Posterior cingulate gyrus (tissue), 11 donors: ENCODE measurements at regions not wholly inside any gene's neighbourhood (a gene's known extent, or its start where the extent isn't known, plus 50 kb on each side); places are given as distances from the start of the nearest gene placed in this dataset.

Source experiments
- DNase-seq, 10 donors: peaks; one replicate each; pipeline versions ENCODE4 v3.0.0 to v3.0.0-alpha.2; 2020 to 2021; ENCODE audit warnings: mixed read lengths in 3 of 10
- intact Hi-C: fragments of 100-400 bp; cut with DNase I; formaldehyde crosslinking; loops from one replicate; pipeline ENCODE4 v1.15.1; 2023

DNA sequence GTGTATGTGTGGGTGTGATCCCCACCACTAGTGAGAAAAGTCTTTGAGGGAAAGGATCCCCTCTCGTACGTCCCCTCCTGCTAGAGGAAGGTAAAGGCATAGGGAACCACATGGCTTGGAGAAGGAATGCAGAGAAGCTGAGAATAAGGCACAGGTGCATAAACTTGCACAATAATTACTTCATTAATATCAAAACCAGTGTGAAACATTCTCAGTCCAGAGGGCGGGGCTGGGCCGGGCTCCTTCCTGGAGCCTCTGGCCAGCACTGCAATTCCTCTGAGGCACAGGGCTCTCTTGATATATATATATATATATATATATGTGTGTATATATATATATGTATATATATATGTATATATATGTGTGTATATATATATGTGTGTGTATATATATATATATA is 162.6 kb downstream of the TSEN15 start:
- no peak for DNase-seq

DNA sequence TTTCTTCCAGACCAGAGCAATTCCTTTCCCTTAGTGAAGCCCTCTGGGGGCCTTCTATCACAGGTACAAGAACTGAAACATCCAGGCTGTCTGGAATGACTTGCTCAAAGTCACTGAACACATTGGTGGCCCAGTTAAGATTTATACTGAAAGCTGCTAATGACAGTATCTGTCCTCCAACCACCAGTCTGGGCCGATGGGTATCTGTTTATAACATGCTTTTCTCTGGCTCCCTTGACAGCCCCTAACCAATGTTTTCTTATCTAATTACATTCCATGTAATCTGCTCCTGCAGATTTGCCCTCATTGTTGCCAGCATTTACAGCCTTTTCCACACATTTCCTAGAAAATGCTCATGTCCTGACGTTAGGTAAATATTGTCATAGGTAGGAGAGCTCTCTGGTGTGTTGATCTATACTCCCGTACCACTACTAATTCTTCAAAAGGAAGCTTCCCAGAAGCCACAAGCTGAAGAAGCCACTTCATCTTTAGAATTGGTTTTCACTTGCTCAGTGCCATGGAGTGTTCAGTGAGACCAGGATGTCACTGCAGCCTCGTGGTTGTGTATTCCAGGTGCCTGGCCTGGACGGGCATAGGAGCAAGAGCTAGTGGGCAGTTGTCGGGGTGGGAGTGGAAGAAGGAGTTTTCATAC is 163.9 kb downstream of the TSEN15 start:
- DNase-seq, result no peak
- intact Hi-C loops, result no loop called here

More for the DNA sequence above, 162.6 kb downstream of the TSEN15 start:
- intact Hi-C loops, result no loop called here

DNA sequence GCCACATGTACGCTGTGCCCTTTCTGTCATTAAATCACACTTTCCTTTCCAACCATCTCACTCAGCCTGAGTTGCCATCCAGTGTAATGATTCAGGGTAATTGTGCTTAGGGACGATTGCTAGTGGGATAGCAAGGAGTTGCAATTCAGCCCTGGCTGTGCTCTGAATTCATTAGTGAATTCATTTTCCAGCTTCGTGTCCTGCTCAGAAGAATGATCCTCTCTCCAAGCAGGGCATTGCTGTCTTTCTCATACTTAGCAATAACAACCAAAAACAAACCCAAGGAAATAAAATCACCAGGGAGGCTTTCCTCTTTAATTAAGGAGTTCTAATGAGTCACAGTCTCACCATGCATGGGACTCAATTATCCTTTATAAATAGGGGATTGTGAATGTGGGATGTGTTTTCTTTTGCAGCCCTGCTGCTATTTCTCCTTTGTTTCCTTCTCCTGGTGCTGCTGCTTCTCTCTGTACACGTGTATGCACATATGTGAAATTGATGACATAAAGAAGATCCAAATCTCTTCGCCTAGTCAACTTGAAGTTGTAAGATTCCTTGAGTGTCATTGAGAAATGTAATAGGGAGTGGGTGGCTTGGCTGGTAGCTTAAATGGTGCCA is 167.0 kb downstream of the TSEN15 start:
- no peak for DNase-seq
- intact Hi-C loops, result no loop called here

DNA sequence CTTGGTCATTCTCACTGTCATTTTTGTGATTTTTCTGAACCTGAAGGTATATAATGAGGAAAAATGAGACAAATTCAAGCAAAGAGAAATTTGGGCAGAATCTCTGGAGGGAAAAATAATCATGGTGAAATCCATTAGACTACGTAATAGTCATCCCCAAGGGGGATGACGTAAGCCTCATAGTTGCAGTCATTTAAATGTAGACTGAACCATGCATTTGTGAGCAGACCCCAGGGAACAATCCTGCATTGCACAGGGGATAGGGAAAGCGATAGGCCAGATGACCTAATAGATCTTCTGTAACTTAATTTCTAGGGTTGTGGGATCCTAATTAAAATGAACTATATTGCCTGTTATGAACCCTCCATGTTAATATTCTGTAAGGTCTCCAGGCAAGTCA is 167.4 kb upstream of the C1orf21 start:
- intact Hi-C loops, result no loop called here
- DNase-seq, result no peak

DNA sequence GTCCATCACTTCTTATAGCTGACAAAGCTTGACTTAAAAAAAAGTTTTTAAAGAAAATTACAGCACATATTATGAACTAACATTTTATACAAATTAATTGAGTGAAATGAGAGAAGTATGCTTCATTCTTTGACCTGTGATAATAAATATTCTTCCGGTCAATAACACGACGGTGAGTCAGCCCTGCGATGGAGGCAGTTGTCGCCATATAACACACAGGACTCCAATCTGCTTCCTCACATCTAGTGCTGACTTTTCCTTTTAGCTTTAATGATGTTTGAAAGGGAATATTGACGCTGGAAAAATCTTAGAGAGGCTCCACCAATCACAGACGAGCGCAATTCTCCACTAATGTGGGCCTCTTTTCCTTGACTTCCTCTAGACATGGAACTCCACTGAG is 166.9 kb upstream of the C1orf21 start:
- no peak for DNase-seq
- intact Hi-C loops, result no loop called here

DNA sequence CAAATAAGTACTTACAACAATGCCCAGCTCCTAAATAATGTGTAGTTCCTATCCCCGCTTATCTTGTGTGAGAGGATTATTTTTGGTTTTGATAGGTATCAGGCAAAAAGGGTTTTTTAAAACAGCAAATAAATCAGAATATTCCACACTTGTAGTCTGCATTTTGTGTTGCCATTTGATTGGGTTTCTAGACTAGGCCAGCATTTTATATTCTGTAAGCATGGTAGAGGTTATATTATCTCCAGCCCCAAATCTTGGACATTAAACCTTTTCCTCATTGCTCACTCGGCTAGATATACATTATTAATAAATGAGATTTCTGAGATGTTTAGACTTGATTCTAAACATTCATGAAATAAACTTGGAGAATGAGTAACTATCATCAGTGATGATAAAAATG is 165.7 kb upstream of the C1orf21 start:
- intact Hi-C loops, result no loop called here
- no peak for DNase-seq

DNA sequence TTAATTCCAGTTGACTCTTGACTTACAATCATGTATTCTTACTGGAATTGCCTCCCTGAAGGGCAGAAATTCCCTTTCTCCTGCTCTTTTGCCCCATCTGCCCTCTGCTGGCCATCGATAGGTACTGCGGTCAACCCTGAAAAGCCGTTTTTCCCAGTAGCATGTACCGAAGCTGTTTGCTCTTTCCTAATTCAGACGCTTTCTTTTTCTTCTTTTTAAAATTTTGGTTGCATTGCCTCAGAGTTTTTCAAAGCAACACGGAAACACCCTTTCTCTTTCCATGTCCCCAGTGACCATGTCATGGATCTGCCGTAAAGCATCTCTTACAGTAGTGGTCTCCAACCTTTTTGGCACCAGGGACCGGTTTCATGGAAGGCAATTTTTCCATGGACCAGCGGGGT is 164.2 kb upstream of the C1orf21 start:
- peak in 8 of 10 donors; percentile 23 to 89 (median 62) for DNase-seq

DNA sequence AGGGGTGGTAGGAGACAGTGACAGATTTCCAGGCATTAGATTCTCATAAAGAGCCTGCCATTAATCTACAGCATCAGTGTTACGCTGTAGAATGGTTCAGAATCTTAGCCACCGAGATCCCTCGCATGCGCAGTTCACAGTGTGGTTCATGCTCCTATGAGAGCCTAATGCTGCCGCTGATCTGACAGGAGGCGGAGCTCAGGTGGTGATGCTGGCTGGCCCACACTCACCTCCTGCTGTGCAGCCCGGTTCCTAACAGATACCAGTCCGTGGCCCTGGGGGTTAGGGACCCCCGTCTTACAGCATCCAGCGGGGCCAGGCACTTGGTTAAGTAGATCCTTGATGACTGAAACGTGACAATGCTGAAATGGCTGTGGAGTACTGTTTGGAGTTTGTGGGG is 163.6 kb upstream of the C1orf21 start:
- DNase-seq, result peak in 2 of 10 donors; percentile 71 to 85
- intact Hi-C loops, result loop anchor here (2.0 kb wide), 1 partner anchor 148 kb away; no protein-coding TSS in a partner anchor

More for the DNA sequence above, 164.2 kb upstream of the C1orf21 start:
- intact Hi-C loops, result loop anchor here (2.0 kb wide), 1 partner anchor 148 kb away; no protein-coding TSS in a partner anchor

DNA sequence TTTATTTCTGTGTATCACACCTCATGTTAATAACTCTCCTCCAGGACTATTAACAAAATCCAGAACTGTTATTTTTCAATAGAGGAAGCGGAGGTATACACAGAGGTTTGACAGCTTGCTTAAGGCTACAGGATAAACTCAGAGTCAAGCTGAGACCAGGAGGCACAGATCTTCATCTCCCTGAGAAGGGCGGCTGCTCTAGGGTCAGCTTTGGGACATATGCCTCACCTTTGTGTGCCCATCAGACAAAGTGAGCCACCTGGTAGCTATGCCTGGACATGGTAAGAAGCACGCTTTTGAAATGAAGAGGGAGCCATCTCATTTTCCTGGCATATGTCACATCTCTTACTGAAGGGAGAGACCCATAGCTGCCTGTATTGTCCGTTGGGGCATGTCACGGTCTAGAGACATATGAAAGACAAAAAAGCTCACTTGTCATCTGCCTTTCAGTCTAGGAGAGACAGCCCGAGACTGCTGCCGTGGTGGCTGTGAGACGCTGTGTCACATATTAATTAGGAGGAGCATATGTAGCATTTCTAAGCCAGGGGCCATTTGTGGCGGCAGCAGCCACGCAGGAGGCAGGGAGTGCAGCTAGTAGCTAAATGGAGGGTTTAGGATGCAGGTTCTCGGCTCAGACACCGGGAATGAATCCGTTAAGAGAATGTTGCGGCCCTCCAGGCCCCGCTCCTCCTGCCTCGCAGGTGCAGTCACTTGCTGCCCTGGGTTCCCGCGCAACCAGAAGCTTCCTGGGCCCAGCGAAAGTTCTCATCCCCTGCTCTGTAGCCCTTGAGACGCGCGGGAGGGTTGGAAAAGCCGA is 161.3 kb upstream of the C1orf21 start:
- intact Hi-C loops, result no loop called here
- no peak for DNase-seq

DNA sequence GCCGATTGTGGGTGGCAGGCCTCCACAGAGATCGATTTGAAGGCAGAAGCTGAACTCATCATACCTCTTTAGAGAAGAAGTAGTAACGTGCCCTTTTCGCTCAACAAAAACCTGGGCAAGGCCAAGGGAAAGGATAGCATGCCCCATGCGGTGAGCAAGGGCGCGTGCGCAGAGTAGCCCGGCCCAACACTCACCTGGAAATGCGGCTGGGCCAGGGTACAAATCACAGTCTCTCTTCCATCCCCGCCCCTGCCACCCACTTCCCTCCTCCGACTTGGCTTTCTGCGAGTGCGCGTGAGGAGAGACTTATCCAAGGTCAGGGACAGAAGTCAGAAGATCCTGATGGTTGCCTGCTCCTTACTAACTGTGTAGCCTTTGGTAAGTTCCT is 160.7 kb upstream of the C1orf21 start:
- intact Hi-C loops, result no loop called here
- DNase-seq, result no peak

DNA sequence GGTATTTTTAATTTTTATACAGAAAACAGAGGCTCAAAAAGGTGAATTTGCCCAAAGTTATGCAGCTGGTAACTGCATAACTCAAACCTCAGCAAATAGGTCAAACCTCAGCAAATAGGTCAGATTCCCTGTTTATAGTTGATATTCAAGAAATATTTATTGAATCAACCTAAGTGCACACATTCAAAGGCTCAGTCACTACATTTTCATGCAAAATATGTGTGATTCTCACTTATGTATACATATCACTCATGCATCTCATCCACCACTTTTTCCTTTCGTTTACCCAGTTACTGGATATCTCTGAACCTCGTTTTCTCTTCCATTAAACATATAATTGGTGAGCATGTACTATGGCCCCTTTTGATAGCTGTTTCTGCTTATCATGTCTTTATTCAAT is 158.3 kb upstream of the C1orf21 start:
- DNase-seq, result no peak
- intact Hi-C loops, result no loop called here

DNA sequence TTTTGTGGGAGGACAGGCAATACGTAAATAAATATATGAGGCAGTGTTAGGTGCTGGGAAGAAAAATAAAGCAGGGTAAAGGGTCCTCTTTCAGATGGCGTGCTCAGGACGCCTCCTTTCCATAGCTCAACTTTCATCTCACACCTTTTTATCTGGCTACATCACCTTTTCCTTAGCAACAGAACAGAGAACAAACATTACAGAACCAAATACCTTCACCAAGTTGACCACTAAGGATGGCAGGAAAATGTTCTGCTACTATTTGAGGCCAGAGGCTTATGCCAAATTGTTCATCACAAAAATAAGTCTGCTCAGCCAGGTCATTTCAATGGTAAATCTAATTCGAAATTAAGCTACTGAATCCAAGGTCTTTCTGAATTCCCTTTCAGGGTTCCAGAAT is 149.2 kb upstream of the C1orf21 start:
- intact Hi-C loops, result no loop called here

DNA sequence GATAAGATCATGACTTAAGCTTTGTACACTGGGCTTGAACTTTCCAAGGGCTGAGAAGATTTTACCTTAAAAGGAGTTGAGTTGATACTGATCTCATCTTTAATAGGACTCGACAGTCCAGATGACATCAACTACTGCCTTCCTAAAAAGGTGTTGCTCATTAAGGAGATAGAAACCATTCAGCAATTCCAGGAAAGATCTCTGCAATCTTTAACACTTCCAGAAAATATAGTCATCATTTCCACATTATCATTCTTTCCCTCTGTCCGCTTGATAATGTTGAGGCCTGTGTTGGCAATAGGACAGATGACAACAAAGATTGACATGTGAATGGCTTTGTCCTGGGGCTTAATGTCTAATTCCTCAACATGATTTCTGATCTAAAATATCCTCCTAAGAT is 145.4 kb upstream of the C1orf21 start:
- no peak for DNase-seq
- intact Hi-C loops, result no loop called here

More for the DNA sequence above, 149.2 kb upstream of the C1orf21 start:
- DNase-seq, result no peak

DNA sequence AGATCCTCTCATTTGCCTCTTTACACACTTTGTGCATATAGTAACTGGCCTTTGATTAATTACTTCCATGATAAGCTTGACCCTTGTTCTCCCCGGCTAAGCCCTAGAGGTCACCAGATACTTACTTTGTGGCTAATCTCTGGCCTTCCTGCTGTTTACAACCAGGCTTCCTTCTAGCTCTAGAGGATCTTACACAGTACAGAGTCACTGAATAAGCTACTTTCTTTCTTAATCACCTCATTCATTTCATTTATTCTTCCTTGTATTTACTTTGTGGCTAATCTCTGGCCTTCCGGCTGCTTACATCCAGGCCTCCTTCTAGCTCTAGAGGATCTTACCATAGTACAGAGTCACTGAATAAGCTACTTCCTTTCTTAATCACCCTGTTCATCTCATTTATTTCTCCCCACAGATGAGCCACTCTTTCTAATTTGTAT is 144.3 kb upstream of the C1orf21 start:
- no peak for DNase-seq
- intact Hi-C loops, result no loop called here

DNA sequence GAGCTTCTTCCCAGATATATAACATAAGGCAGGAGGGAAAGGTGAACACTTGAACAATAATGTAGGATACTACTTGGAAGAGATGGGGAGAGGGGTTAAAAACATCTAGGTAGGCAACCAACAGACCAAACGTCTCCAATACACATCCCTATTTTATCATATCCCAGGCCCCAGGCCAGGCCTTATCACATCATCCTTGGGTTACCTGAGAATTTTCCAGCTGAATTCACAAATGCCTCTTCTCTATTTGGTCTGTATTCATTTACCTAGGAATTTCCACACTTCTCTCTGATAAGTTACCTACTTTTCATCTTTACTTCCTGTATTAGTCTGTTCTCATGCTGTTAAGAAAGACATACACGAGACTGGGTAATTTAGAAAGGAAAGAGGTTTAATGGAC is 141.9 kb upstream of the C1orf21 start:
- intact Hi-C loops, result no loop called here
- no peak for DNase-seq

DNA sequence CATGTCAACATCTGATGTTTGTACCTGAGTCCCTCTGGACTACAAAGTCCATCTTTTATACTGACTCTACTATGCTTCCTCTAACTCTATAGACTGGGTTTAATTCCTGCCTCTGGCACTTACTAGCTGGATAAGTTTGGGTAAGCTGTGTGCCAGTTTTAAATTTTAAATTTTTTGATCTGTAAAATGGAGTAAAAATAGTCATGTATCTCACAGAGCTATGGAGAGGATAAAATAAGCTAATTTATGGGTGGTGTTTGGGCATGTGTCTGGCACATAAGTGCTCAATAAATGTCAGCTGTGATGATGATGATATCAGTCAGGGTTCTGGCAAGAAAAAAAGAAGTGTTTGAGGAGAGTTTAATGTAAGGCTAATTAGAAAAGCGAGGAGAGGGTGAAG is 139.2 kb upstream of the C1orf21 start:
- intact Hi-C loops, result no loop called here
- no peak for DNase-seq

DNA sequence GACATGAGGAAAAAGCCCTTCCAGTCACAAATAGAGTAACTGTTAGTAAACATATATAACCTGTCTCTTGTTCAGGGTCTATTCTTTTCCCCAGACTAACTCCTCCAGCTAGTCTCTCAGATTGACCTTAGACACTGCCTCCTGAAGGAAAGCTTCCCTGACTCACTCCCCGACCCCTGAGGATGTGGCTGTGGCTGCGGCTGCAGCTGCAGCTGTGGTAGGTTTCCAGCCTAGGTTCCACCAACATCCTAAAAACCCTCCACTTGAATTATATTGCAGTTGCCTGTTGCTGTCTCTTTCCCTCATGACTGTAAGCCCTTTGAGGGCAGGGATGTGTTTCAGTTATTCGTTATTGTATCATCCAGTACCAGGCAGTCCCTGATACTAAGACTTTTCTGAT is 132.9 kb upstream of the C1orf21 start:
- intact Hi-C loops, result no loop called here
- DNase-seq, result no peak

DNA sequence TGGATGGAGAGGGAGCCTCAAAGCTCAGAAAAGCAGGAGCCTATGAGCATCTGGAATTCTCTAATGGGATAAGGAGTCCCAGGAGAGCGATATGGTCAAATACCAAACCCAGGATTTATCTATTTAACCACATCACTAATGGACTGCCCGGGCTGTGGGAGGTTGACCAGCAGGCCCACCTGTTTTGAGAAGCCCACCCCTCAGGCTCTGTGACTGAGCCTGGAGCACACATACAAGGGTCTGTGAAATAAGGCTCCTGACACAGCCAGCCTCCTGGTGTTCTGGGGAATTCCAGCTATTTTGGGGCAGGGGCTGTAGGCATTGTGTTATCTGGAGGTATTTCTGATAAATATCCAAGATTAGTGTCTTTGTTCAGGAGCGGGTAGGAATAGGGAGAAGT is 132.0 kb upstream of the C1orf21 start:
- intact Hi-C loops, result no loop called here
- no peak for DNase-seq

DNA sequence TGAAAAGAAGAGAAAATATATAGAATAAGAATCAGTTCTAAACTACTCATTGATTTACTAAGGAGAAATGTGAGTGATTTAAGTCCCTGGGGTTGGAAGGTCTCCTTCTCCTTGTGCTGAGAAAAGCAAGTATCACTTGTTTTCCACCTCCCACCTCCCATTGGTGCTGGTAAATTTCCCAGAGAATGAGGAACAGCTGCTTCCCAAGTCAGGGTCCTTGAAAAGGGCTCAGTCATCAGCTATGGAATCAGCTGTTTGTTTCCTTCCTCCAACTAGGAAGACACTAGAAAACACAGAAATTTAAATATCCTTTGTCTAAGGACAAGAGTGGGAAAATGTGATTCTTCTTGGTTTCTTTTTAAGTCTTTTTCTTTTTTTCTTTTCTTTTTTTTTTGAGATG is 131.3 kb upstream of the C1orf21 start:
- intact Hi-C loops, result no loop called here
- no peak for DNase-seq

DNA sequence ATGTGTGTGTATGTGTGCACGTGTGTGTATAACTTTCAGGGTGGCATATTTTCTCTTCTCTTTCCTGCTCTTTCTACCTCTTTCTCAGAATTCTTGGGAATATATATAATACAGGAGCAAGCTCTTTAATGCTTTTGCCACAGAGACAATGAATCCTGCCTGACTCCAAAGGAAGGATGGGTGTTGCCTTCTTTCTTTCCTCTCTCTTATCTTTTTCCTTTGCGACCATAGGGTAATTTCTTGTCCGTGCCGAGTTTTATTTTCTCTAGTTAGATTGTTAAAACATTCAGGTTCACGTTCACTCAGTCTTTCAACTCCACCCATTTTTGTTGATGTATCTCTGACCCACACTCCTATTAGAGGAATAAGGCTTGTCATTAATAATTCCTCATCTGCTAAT is 129.0 kb upstream of the C1orf21 start:
- intact Hi-C loops, result no loop called here
- DNase-seq, result no peak

DNA sequence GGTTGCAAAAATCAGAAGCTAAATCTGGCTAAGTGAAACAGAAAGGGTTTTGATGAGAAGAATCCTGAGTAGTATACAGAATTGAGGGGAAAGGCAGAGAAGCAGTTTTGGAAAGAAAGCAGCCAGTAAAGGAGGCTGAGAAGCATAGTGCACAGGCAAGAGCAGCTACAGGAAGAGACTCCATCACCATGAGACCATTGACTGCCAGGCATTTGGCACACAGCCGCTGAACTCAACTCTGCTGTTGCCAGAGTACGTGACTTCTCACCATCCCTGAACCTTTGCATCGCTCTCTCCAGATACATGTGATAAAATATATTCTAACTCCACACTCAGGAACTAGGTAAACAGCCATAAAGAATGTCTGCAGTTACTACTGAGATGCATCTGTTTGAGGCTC is 128.3 kb upstream of the C1orf21 start:
- intact Hi-C loops, result no loop called here
- no peak for DNase-seq

DNA sequence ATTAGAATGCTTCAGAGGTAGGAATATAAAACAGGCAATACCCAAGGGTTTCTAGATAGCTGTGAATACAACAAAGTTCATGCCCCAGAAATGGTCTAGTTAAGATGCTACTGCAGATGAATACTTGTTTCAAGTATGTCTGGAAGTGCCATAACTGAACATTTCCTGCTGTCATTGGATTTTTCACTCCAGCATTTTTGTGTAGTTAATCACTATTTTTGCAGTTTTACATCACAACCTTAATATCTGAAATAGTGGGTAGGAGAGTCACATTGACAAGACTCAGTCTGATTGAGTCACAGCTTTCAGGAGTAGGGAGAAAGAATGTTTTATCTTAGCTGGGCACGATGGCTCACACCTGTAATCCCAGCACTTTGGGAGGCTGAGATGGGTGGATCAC is 126.4 kb upstream of the C1orf21 start:
- intact Hi-C loops, result no loop called here
- no peak for DNase-seq
